Neural progenitor cell (in vitro differentiated cells): ENCODE measurements at regions not wholly inside any gene's neighbourhood (a gene's known extent, or its start where the extent isn't known, plus 50 kb on each side); places are given as distances from the start of the nearest gene placed in this dataset.

Source experiments
- DNase-seq: peaks from one replicate; pipeline ENCODE4 v3.0.0-alpha.2; 2016; ENCODE audit warnings: low spot score
- H2AFZ ChIP-seq: fragments of 200-600 bp; sonication (generic); replicated peaks from 2 replicates; pipeline ENCODE4 v1.6.1; 2016; ENCODE audit warnings: antibody characterized with exemption
- H3F3A ChIP-seq: fragments of 200-600 bp; sonication (generic); 2 replicates; pipeline ENCODE4 v1.6.1; 2016; ENCODE audit warnings: antibody characterized with exemption, low read depth
- H3K27ac ChIP-seq: fragments of 200-600 bp; sonication (generic); 2 replicates; pipeline ENCODE4 v1.5.1; 2016; ENCODE audit warnings: mild to moderate bottlenecking
- H3K27me3 ChIP-seq: fragments of 200-600 bp; sonication (generic); 2 replicates; pipeline ENCODE4 v1.6.1; 2016; ENCODE audit warnings: mild to moderate bottlenecking, moderate library complexity
- H3K36me3 ChIP-seq: fragments of 200-600 bp; sonication (generic); 2 replicates; pipeline ENCODE4 v1.5.1; 2016
- H3K4me1 ChIP-seq: fragments of 200-600 bp; sonication (generic); 2 replicates; pipeline ENCODE4 v1.6.1; 2016; ENCODE audit warnings: mixed run types
- H3K4me2 ChIP-seq: fragments of 200-600 bp; sonication (generic); 2 replicates; pipeline ENCODE4 v1.6.1; 2016
- H3K4me3 ChIP-seq: fragments of 200-600 bp; sonication (generic); 2 replicates; pipeline ENCODE4 v1.5.1; 2016
- H3K79me2 ChIP-seq: fragments of 200-600 bp; sonication (generic); 2 replicates; pipeline ENCODE4 v1.6.1; 2016; ENCODE audit warnings: low read depth
- H3K9ac ChIP-seq: fragments of 200-600 bp; sonication (generic); 2 replicates; pipeline ENCODE4 v1.6.1; 2016
- H3K9me3 ChIP-seq: fragments of 200-600 bp; sonication (generic); 2 replicates; pipeline ENCODE4 v1.5.1; 2016; ENCODE audit warnings: low read depth
- H4K20me1 ChIP-seq: fragments of 200-600 bp; sonication (generic); 2 replicates; pipeline ENCODE4 v1.6.1; 2016; ENCODE audit warnings: low read depth
- H3K27ac Mint-ChIP-seq: 3 replicates; pipeline ENCODE4 v1.8.0; 2021; ENCODE audit warnings: mixed read lengths
- H3K27me3 Mint-ChIP-seq: 2 replicates; pipeline ENCODE4 v1.8.0; 2022; ENCODE audit warnings: low read depth, mild to moderate bottlenecking, inconsistent platforms, moderate library complexity, mixed read lengths; ENCODE audit not compliant: insufficient read depth
- H3K36me3 Mint-ChIP-seq: 3 replicates; pipeline ENCODE4 v1.8.0; 2021; ENCODE audit warnings: mixed read lengths
- H3K4me1 Mint-ChIP-seq: 3 replicates; pipeline ENCODE4 v1.8.0; 2021; ENCODE audit warnings: mixed read lengths
- H3K4me3 Mint-ChIP-seq: 3 replicates; pipeline ENCODE4 v1.8.0; 2021; ENCODE audit warnings: mild to moderate bottlenecking, moderate library complexity, mixed read lengths
- H3K9me3 Mint-ChIP-seq: 3 replicates; pipeline ENCODE4 v1.8.0; 2020; ENCODE audit warnings: mixed read lengths
- EZH2 ChIP-seq: fragments of 200-600 bp; sonication (generic); IDR thresholded peaks from 2 replicates; pipeline ENCODE4 v1.6.1; 2017; ENCODE audit warnings: antibody characterized with exemption, mild to moderate bottlenecking, moderate library complexity
- EZH2phosphoT487 ChIP-seq: fragments of 200-600 bp; sonication (generic); IDR thresholded peaks from 2 replicates; pipeline ENCODE4 v1.6.1; 2017; ENCODE audit warnings: antibody characterized with exemption
- TF ChIP-seq, protein P1 (sequence below): fragments of 200-600 bp; sonication (generic); IDR thresholded peaks from 2 replicates; pipeline ENCODE4 v1.5.1; 2017; ENCODE audit warnings: antibody characterized with exemption, mild to moderate bottlenecking

DNA sequence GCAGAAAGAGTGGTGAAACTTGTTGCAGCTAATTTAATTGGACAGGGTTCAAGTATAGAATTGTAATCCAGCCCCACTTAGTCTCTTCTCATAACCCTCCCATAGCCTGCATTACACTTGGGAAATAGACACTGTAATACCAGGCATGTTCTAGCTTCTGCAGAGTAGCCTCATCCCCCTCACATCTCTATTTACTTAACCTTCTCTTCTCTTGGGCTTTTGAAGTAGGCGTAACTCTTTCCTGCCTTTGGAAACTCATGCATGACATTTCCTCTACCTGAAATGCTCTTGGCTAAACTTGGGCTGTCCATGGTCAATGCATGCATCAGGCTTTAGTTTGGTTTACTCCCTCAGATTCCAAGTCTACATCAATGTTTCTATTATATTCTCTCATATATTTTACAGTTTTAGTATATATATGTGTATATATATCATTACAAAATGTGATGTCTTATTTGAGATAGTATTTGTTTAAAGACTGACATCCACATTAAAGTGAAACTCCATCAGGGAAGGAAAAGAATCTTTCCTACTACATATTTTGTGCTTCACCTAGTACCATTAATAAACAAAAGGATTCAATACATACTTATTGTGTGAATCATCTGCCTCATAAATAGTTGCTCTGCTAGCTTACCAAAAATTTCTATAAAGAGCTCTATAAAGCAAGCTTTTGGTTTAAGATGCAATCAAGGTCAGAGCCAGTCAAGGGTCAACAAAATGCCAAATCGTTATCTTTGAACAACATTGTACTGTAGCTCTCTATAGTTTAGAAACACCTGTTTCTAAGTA is 1158.0 kb downstream of the MAT2B start:
- Histone ChIP-seq H3K4me1 (no peaks in the 10 kb centered on the region), H3K4me3 (no peak overlapping the region), H3K9me3 (no peaks in the 10 kb centered on the region), H3K36me3 (no peaks in the 10 kb centered on the region), H2AFZ (no peak overlapping the region), H3K4me2 (no peak overlapping the region), H3K27me3 (no peaks in the 10 kb centered on the region), H3K9ac (no peak overlapping the region), H3F3A (no peaks in the 10 kb centered on the region), H4K20me1 (no peaks in the 10 kb centered on the region), H3K79me2 (no peaks in the 10 kb centered on the region), H3K27ac (no peak overlapping the region)
- no peaks in the 10 kb centered on the region for H3K36me3 Mint-ChIP-seq
- TF ChIP-seq EZH2phosphoT487, result no peak
- TF ChIP-seq EZH2, result no peak
- TF ChIP-seq, protein P1, sequence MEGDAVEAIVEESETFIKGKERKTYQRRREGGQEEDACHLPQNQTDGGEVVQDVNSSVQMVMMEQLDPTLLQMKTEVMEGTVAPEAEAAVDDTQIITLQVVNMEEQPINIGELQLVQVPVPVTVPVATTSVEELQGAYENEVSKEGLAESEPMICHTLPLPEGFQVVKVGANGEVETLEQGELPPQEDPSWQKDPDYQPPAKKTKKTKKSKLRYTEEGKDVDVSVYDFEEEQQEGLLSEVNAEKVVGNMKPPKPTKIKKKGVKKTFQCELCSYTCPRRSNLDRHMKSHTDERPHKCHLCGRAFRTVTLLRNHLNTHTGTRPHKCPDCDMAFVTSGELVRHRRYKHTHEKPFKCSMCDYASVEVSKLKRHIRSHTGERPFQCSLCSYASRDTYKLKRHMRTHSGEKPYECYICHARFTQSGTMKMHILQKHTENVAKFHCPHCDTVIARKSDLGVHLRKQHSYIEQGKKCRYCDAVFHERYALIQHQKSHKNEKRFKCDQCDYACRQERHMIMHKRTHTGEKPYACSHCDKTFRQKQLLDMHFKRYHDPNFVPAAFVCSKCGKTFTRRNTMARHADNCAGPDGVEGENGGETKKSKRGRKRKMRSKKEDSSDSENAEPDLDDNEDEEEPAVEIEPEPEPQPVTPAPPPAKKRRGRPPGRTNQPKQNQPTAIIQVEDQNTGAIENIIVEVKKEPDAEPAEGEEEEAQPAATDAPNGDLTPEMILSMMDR, result no peak
- no peak for DNase-seq
- H3K27me3 Mint-ChIP-seq, result no peaks in the 10 kb centered on the region
- H3K4me3 Mint-ChIP-seq, result no peak overlapping the region
- H3K9me3 Mint-ChIP-seq, result no peaks in the 10 kb centered on the region
- H3K4me1 Mint-ChIP-seq, result no peaks in the 10 kb centered on the region
- H3K27ac Mint-ChIP-seq, result no peak overlapping the region

DNA sequence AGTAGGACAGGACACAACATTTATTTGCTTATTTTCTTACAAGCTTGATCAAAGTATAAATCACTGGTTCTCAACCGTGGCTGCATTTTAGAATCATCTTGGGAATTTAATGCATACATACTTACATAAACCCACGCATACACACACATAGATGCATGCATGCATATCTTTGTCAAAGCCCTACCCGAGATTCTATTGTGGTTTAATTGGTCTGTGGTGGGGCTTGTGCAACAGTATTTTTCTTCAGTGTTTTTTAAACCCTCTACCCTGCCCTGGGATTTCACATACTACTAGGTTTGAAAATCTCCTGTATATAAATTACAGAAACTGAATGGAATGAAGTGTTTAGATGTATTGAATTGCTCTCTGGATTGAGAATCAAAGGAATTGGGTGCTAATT is 1166.2 kb downstream of the MAT2B start:
- TF ChIP-seq, protein P1, result no peak
- TF ChIP-seq EZH2phosphoT487, result no peak
- TF ChIP-seq EZH2, result no peak
- no peaks in the 10 kb centered on the region for H3K36me3 ChIP-seq
- Mint-ChIP-seq H3K4me3 (no peak overlapping the region), H3K36me3 (no peaks in the 10 kb centered on the region), H3K27me3 (no peaks in the 10 kb centered on the region), H3K4me1 (peaks cover 3% of the 10 kb centered on the region), H3K9me3 (peaks cover 3% of the 10 kb centered on the region), H3K27ac (no peak overlapping the region)
- no peak overlapping the region for H3K4me2 ChIP-seq
- H2AFZ ChIP-seq, result no peak overlapping the region
- no peaks in the 10 kb centered on the region for H3K4me1 ChIP-seq
- no peak overlapping the region for H3K4me3 ChIP-seq
- H4K20me1 ChIP-seq, result no peaks in the 10 kb centered on the region
- no peaks in the 10 kb centered on the region for H3K9me3 ChIP-seq
- no peak for DNase-seq
- H3K9ac ChIP-seq, result no peak overlapping the region
- H3F3A ChIP-seq, result no peaks in the 10 kb centered on the region
- no peak overlapping the region for H3K27ac ChIP-seq
- H3K79me2 ChIP-seq, result no peaks in the 10 kb centered on the region
- no peaks in the 10 kb centered on the region for H3K27me3 ChIP-seq

DNA sequence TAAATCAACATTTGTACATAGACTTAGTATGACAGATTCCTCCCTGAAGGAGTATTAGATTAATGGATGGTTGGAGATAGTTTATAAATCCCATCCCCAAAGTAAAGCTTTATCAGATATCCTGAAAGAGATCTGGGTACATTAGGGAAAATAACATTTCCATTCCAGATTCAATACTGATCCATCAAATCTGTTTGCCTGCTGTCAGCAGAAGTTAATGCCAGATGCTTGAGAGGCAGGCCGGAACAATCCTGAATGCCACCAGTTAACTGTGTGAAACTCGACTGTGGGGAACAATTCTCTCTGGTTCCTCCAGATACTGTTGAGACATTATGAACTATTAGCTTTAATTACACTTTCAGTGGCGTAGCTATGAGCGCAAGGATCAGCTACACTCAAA is 1166.8 kb downstream of the MAT2B start:
- Mint-ChIP-seq H3K27me3 (no peaks in the 10 kb centered on the region), H3K36me3 (no peaks in the 10 kb centered on the region), H3K9me3 (peaks cover 3% of the 10 kb centered on the region), H3K4me3 (no peak overlapping the region), H3K27ac (no peak overlapping the region), H3K4me1 (peaks cover 3% of the 10 kb centered on the region)
- H3K9me3 ChIP-seq, result no peaks in the 10 kb centered on the region
- no peak overlapping the region for H2AFZ ChIP-seq
- H3K4me1 ChIP-seq, result no peaks in the 10 kb centered on the region
- H3K4me2 ChIP-seq, result no peak overlapping the region
- H4K20me1 ChIP-seq, result no peaks in the 10 kb centered on the region
- TF ChIP-seq, protein P1, result no peak
- no peak for TF ChIP-seq EZH2phosphoT487
- TF ChIP-seq EZH2, result no peak
- no peak overlapping the region for H3K4me3 ChIP-seq
- no peaks in the 10 kb centered on the region for H3K79me2 ChIP-seq
- no peak for DNase-seq
- no peaks in the 10 kb centered on the region for H3F3A ChIP-seq
- H3K27ac ChIP-seq, result no peak overlapping the region
- no peaks in the 10 kb centered on the region for H3K36me3 ChIP-seq
- H3K9ac ChIP-seq, result no peak overlapping the region
- H3K27me3 ChIP-seq, result no peaks in the 10 kb centered on the region
